IgD-negative memory B cell (primary cell): ENCODE measurements at regions not wholly inside any gene's neighbourhood (a gene's known extent, or its start where the extent isn't known, plus 50 kb on each side); places are given as distances from the start of the nearest gene placed in this dataset.

ENCODE experiments used
- H3K27ac Mint-ChIP-seq, 3 donors: one replicate each; pipeline ENCODE4 v1.8.0; 2020 to 2022; ENCODE audit warnings: mild to moderate bottlenecking in 3 of 3, mixed read lengths in 3 of 3, moderate library complexity in 1 of 3
- H3K27me3 Mint-ChIP-seq: one replicate; pipeline ENCODE4 v1.8.0; 2021; ENCODE audit warnings: mixed read lengths
- H3K36me3 Mint-ChIP-seq: one replicate; pipeline ENCODE4 v1.8.0; 2020; ENCODE audit warnings: mild to moderate bottlenecking, mixed read lengths
- H3K4me1 Mint-ChIP-seq, 3 donors: one replicate each; pipeline ENCODE4 v1.8.0; 2020 to 2022; ENCODE audit warnings: mixed read lengths in 3 of 3, mild to moderate bottlenecking in 1 of 3
- H3K4me3 Mint-ChIP-seq, 4 donors: one replicate each; pipeline ENCODE4 v1.8.0; 2020 to 2022; ENCODE audit warnings: mild to moderate bottlenecking in 4 of 4, mixed read lengths in 4 of 4, moderate library complexity in 3 of 4
- H3K9me3 Mint-ChIP-seq, 3 donors: one replicate each; pipeline ENCODE4 v1.8.0; 2020 to 2021; ENCODE audit warnings: mixed read lengths in 3 of 3, mild to moderate bottlenecking in 1 of 3

GRCh38 chr5:98581112-98581997, 192.1 kb upstream of the RGMB start:
- H3K36me3 Mint-ChIP-seq: no peaks in the 10 kb centered on the region
- no peak overlapping the region for H3K27ac Mint-ChIP-seq
- H3K4me1 Mint-ChIP-seq: no peaks in the 10 kb centered on the region
- peaks cover 0 to 5% (median 0%) of the 10 kb centered on the region in 3 donors for H3K9me3 Mint-ChIP-seq
- H3K4me3 Mint-ChIP-seq: no peak overlapping the region
- H3K27me3 Mint-ChIP-seq: peaks cover 2% of the 10 kb centered on the region

- Mint-ChIP-seq H3K4me1 (no peaks in the 10 kb centered on the region), H3K4me3 (no peak overlapping the region), H3K27me3 (peaks cover 1% of the 10 kb centered on the region), H3K36me3 (no peaks in the 10 kb centered on the region), H3K27ac (no peak overlapping the region), H3K9me3 (peaks cover 0 to 5% (median 0%) of the 10 kb centered on the region in 3 donors)
Observed at GRCh38 chr5:98583586-98583985, 189.9 kb upstream of the RGMB start.

- H3K9me3 Mint-ChIP-seq: peaks cover 0 to 4% (median 3%) of the 10 kb centered on the region in 3 donors
- H3K4me1 Mint-ChIP-seq: no peaks in the 10 kb centered on the region
- peaks cover 2% of the 10 kb centered on the region for H3K27me3 Mint-ChIP-seq
- H3K4me3 Mint-ChIP-seq: no peak overlapping the region
- no peaks in the 10 kb centered on the region for H3K36me3 Mint-ChIP-seq
- no peak overlapping the region for H3K27ac Mint-ChIP-seq
Observed at GRCh38 chr5:98585661-98586310, 187.7 kb upstream of the RGMB start.

- Mint-ChIP-seq H3K4me3 (no peak overlapping the region), H3K36me3 (no peaks in the 10 kb centered on the region), H3K4me1 (no peaks in the 10 kb centered on the region), H3K27me3 (peaks cover 2% of the 10 kb centered on the region), H3K9me3 (peaks cover 0 to 4% (median 3%) of the 10 kb centered on the region in 3 donors), H3K27ac (no peak overlapping the region)
Observed at GRCh38 chr5:98586581-98586980, 186.9 kb upstream of the RGMB start.

- Mint-ChIP-seq H3K27me3 (peaks cover 2% of the 10 kb centered on the region), H3K9me3 (peaks cover 0 to 4% (median 3%) of the 10 kb centered on the region in 3 donors), H3K36me3 (no peaks in the 10 kb centered on the region), H3K4me1 (no peaks in the 10 kb centered on the region), H3K4me3 (no peak overlapping the region), H3K27ac (no peak overlapping the region)
Observed at GRCh38 chr5:98587166-98587565, 186.3 kb upstream of the RGMB start.

- H3K4me1 Mint-ChIP-seq: no peaks in the 10 kb centered on the region
- no peaks in the 10 kb centered on the region for H3K36me3 Mint-ChIP-seq
- H3K27ac Mint-ChIP-seq: no peak overlapping the region
- no peak overlapping the region for H3K4me3 Mint-ChIP-seq
- H3K9me3 Mint-ChIP-seq: peaks cover 0 to 4% (median 3%) of the 10 kb centered on the region in 3 donors
- peaks cover 2% of the 10 kb centered on the region for H3K27me3 Mint-ChIP-seq
Observed at GRCh38 chr5:98588215-98588614, 185.2 kb upstream of the RGMB start.

- Mint-ChIP-seq H3K4me3 (no peak overlapping the region), H3K27me3 (peaks cover 2% of the 10 kb centered on the region), H3K27ac (no peak overlapping the region), H3K9me3 (peaks cover 0 to 4% (median 3%) of the 10 kb centered on the region in 3 donors), H3K36me3 (no peaks in the 10 kb centered on the region), H3K4me1 (peaks cover 0 to 2% (median 0%) of the 10 kb centered on the region in 3 donors)
Observed at GRCh38 chr5:98593418-98593817, 180.0 kb upstream of the RGMB start.

- no peak overlapping the region for H3K4me3 Mint-ChIP-seq
- H3K27ac Mint-ChIP-seq: no peak overlapping the region
- peaks cover 0 to 3% (median 0%) of the 10 kb centered on the region in 3 donors for H3K4me1 Mint-ChIP-seq
- peaks cover 0 to 4% (median 3%) of the 10 kb centered on the region in 3 donors for H3K9me3 Mint-ChIP-seq
- H3K36me3 Mint-ChIP-seq: no peaks in the 10 kb centered on the region
- H3K27me3 Mint-ChIP-seq: peaks cover 2% of the 10 kb centered on the region
Observed at GRCh38 chr5:98594098-98594497, 179.4 kb upstream of the RGMB start.

- H3K4me1 Mint-ChIP-seq: peaks cover 0 to 3% (median 0%) of the 10 kb centered on the region in 3 donors
Observed at GRCh38 chr5:98599016-98599415, 174.4 kb upstream of the RGMB start.

GRCh38 chr5:98602534-98603112, 170.8 kb upstream of the RGMB start:
- Mint-ChIP-seq H3K27me3 (no peaks in the 10 kb centered on the region), H3K9me3 (peaks cover 5 to 6% (median 5%) of the 10 kb centered on the region in 3 donors), H3K4me1 (peaks cover 0 to 1% (median 0%) of the 10 kb centered on the region in 3 donors), H3K4me3 (no peak overlapping the region), H3K27ac (no peak overlapping the region), H3K36me3 (no peaks in the 10 kb centered on the region)

More at GRCh38 chr5:98599016-98599415, 174.4 kb upstream of the RGMB start:
- Mint-ChIP-seq H3K9me3 (peaks cover 5 to 6% (median 5%) of the 10 kb centered on the region in 3 donors), H3K4me3 (no peak overlapping the region), H3K27ac (no peak overlapping the region), H3K27me3 (no peaks in the 10 kb centered on the region), H3K36me3 (no peaks in the 10 kb centered on the region)

GRCh38 chr5:98603456-98603855, 170.0 kb upstream of the RGMB start:
- Mint-ChIP-seq H3K9me3 (peaks cover 5 to 6% (median 5%) of the 10 kb centered on the region in 3 donors), H3K4me3 (no peak overlapping the region), H3K27ac (no peak overlapping the region), H3K27me3 (no peaks in the 10 kb centered on the region), H3K4me1 (peaks cover 0 to under 1% (median 0%) of the 10 kb centered on the region in 3 donors), H3K36me3 (no peaks in the 10 kb centered on the region)

GRCh38 chr5:98604301-98604700, 169.2 kb upstream of the RGMB start:
- peaks cover 5 to 6% (median 5%) of the 10 kb centered on the region in 3 donors for H3K9me3 Mint-ChIP-seq
- H3K36me3 Mint-ChIP-seq: no peaks in the 10 kb centered on the region
- H3K4me3 Mint-ChIP-seq: no peak overlapping the region
- no peaks in the 10 kb centered on the region for H3K4me1 Mint-ChIP-seq
- H3K27ac Mint-ChIP-seq: no peak overlapping the region
- no peaks in the 10 kb centered on the region for H3K27me3 Mint-ChIP-seq

- no peaks in the 10 kb centered on the region for H3K36me3 Mint-ChIP-seq
- H3K4me1 Mint-ChIP-seq: no peaks in the 10 kb centered on the region
- no peak overlapping the region for H3K4me3 Mint-ChIP-seq
- H3K27me3 Mint-ChIP-seq: no peaks in the 10 kb centered on the region
- peaks cover 5% of the 10 kb centered on the region in 3 donors for H3K9me3 Mint-ChIP-seq
- H3K27ac Mint-ChIP-seq: no peak overlapping the region
Observed at GRCh38 chr5:98604721-98605425, 168.6 kb upstream of the RGMB start.

GRCh38 chr5:98605426-98605825, 168.0 kb upstream of the RGMB start:
- Mint-ChIP-seq H3K4me3 (no peak overlapping the region), H3K4me1 (no peaks in the 10 kb centered on the region), H3K27me3 (no peaks in the 10 kb centered on the region), H3K36me3 (peaks cover under 1% of the 10 kb centered on the region), H3K27ac (no peak overlapping the region), H3K9me3 (peaks cover 0 to 2% (median 2%) of the 10 kb centered on the region in 3 donors)

GRCh38 chr5:98606961-98607360, 166.5 kb upstream of the RGMB start:
- Mint-ChIP-seq H3K27me3 (no peaks in the 10 kb centered on the region), H3K4me1 (no peaks in the 10 kb centered on the region), H3K9me3 (peaks cover 0 to 2% (median 0%) of the 10 kb centered on the region in 3 donors), H3K4me3 (no peak overlapping the region), H3K27ac (no peak overlapping the region), H3K36me3 (peaks cover 2% of the 10 kb centered on the region)
